Caco-2 (cell line): ENCODE measurements at regions not wholly inside any gene's neighbourhood (a gene's known extent, or its start where the extent isn't known, plus 50 kb on each side); places are given as distances from the start of the nearest gene placed in this dataset.

ENCODE experiments used
- BruUV-seq: library from RNA; stranded (reverse); fragments of 400-500 nt; replicated peaks from 2 replicates; lab custom pipeline; 2021; lab: Mats Ljungman, UMichigan
- CTCF ChIA-PET: fragments of 300-600 bp; sonication (Branson Sonifier 250); formaldehyde crosslinking; loops from one replicate; lab custom pipeline; 2022; ENCODE audit warnings: antibody characterized with exemption; lab: Charles Lee
- POLR2A ChIA-PET: fragments of 300-600 bp; sonication (Branson Sonifier 250); formaldehyde crosslinking; loops from one replicate; lab custom pipeline; 2022; ENCODE audit warnings: antibody characterized with exemption; lab: Charles Lee
- DNase-seq, 2 experiments: peaks; one replicate each; pipeline versions ENCODE4 v3.0.0 to v3.0.0-alpha.2; 2020 to 2022
- H3K27me3 ChIP-seq: replicated peaks from 2 replicates; pipeline ENCODE4 v1.6.0; 2011; ENCODE audit warnings: low read length; ENCODE audit not compliant: control insufficient read depth, insufficient read depth
- H3K36me3 ChIP-seq: 2 replicates; pipeline ENCODE4 v1.5.1; 2011; ENCODE audit warnings: low read length; ENCODE audit not compliant: control insufficient read depth, insufficient read depth
- H3K4me1 ChIP-seq: fragments of 250-450 bp; sonication (Bioruptor Pico); 2 replicates; pipeline ENCODE4 v1.5.1; 2020; ENCODE audit warnings: mild to moderate bottlenecking
- H3K4me3 ChIP-seq: 2 replicates; pipeline ENCODE4 v1.5.1; 2011; ENCODE audit warnings: low read depth, mild to moderate bottlenecking, control low read depth, low read length
- H3K9me3 ChIP-seq: fragments of 250-450 bp; sonication (Bioruptor Pico); 2 replicates; pipeline ENCODE4 v1.5.1; 2020; ENCODE audit warnings: mild to moderate bottlenecking, moderate library complexity
- H3K27ac Mint-ChIP-seq: one replicate; pipeline ENCODE4 v1.8.0; 2022; ENCODE audit warnings: mixed read lengths; ENCODE audit not compliant: unreplicated experiment
- H3K27me3 Mint-ChIP-seq: one replicate; pipeline ENCODE4 v1.8.0; 2022; ENCODE audit warnings: mixed read lengths; ENCODE audit not compliant: insufficient read depth, unreplicated experiment
- H3K36me3 Mint-ChIP-seq: one replicate; pipeline ENCODE4 v1.8.0; 2022; ENCODE audit warnings: mild to moderate bottlenecking, mixed read lengths; ENCODE audit not compliant: insufficient read depth, unreplicated experiment
- H3K4me1 Mint-ChIP-seq: one replicate; pipeline ENCODE4 v1.8.0; 2022; ENCODE audit warnings: low read depth, mixed read lengths; ENCODE audit not compliant: unreplicated experiment
- H3K4me3 Mint-ChIP-seq: one replicate; pipeline ENCODE4 v1.8.0; 2022; ENCODE audit warnings: mild to moderate bottlenecking, moderate library complexity, mixed read lengths; ENCODE audit not compliant: unreplicated experiment
- H3K9me3 Mint-ChIP-seq: one replicate; pipeline ENCODE4 v1.8.0; 2022; ENCODE audit warnings: mixed read lengths; ENCODE audit not compliant: unreplicated experiment
- CTCF ChIP-seq, 2 experiments: fragments of 200-600 bp in 1 of 2; IDR thresholded peaks; 1 replicate in 1 of 2; 2 replicates in 1 of 2; pipeline versions ENCODE4 v1.5.1 to v1.8.0; 2011 to 2022; ENCODE audit warnings: antibody characterized with exemption in 1 of 2, control low read depth in 1 of 2, inconsistent platforms in 1 of 2, low read depth in 1 of 2, low read length in 1 of 2, mild to moderate bottlenecking in 1 of 2, moderate library complexity in 1 of 2; ENCODE audit not compliant: insufficient read depth in 1 of 2, severe bottlenecking in 1 of 2, unreplicated experiment in 1 of 2
- intact Hi-C: fragments of 100-400 bp; cut with micrococcal nuclease; formaldehyde crosslinking; loops from one replicate; pipeline ENCODE4 v1.10.0; 2022; ENCODE audit not compliant: unreplicated experiment

DNA sequence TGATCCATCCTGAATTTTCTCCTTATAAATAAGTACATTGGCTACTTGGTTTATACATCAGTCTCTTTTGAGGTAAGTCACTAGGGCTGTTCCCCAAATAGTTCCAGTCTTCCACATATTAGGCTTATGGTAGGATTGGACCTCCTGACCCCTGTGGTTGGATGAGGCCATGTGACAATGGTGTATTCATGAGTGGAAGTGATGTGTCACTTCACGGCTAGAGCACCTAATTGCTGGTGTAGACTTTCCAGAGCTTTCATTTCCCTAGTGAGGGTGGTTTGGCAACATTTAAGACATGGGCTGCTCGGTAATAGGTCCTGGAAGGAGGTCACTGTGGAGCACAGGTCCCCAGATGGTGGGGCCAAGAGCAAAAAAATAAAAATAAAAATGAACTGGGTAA is 141.2 kb upstream of the ABCB5 start:
- CTCF ChIA-PET, result no interaction called here
- H3K4me1 ChIP-seq, result no peaks in the 10 kb centered on the region
- no TSS peak for BruUV-seq
- no peaks in the 10 kb centered on the region for H3K36me3 ChIP-seq
- Mint-ChIP-seq H3K36me3 (no peaks in the 10 kb centered on the region), H3K27me3 (peaks cover 21% of the 10 kb centered on the region), H3K4me1 (no peaks in the 10 kb centered on the region), H3K4me3 (no peak overlapping the region), H3K27ac (no peak overlapping the region), H3K9me3 (no peaks in the 10 kb centered on the region)
- H3K27me3 ChIP-seq, result no peaks in the 10 kb centered on the region
- intact Hi-C loops, result no loop called here
- DNase-seq, result no peak
- TF ChIP-seq CTCF (IDR thresholded peaks at IDR 0.05; ENCODE audit: insufficient read depth in 1 of 2, low read depth in 1 of 2, low read length in 1 of 2, severe bottlenecking in 1 of 2, unreplicated experiment in 1 of 2), result no peak
- no peaks in the 10 kb centered on the region for H3K9me3 ChIP-seq
- H3K4me3 ChIP-seq, result no peak overlapping the region
- POLR2A ChIA-PET, result no interaction called here

GRCh38 chr7:20475756-20476155 is 139.7 kb upstream of the ABCB5 start:
- H3K9me3 Mint-ChIP-seq, result no peaks in the 10 kb centered on the region
- ChIA-PET CTCF (no interaction called here), POLR2A (no interaction called here)
- H3K4me1 Mint-ChIP-seq, result no peaks in the 10 kb centered on the region
- no TSS peak for BruUV-seq
- no peak for TF ChIP-seq CTCF (IDR thresholded peaks at IDR 0.05; ENCODE audit: insufficient read depth in 1 of 2, low read depth in 1 of 2, low read length in 1 of 2, severe bottlenecking in 1 of 2, unreplicated experiment in 1 of 2)
- no peak overlapping the region for H3K4me3 Mint-ChIP-seq
- Histone ChIP-seq H3K4me1 (no peaks in the 10 kb centered on the region), H3K27me3 (no peaks in the 10 kb centered on the region), H3K36me3 (no peaks in the 10 kb centered on the region), H3K9me3 (no peaks in the 10 kb centered on the region), H3K4me3 (no peak overlapping the region)
- H3K27me3 Mint-ChIP-seq, result peaks cover 21% of the 10 kb centered on the region
- H3K27ac Mint-ChIP-seq, result no peak overlapping the region
- no peak for DNase-seq
- H3K36me3 Mint-ChIP-seq, result no peaks in the 10 kb centered on the region
- intact Hi-C loops, result no loop called here

DNA sequence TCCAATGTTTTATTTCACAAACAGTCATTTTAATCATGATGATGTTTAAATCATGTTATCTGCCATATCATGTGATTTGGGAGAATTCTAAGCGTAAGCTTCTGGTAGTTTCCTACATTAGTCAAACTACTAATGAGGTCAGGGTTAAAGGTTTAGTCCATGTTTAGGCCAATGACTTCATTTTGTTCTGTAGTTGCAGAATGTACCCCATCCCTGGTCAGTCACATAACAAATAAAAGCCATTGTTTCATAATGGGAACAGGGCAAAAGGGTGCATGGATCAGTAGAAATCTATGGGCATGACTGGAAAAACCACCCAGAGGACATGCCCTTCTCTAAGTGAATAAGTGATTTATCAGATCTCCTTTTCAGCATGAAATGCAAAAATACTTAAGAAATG is 138.4 kb upstream of the ABCB5 start:
- H3K4me1 ChIP-seq, result no peaks in the 10 kb centered on the region
- no peak for DNase-seq
- Mint-ChIP-seq H3K36me3 (no peaks in the 10 kb centered on the region), H3K4me1 (no peaks in the 10 kb centered on the region), H3K4me3 (no peak overlapping the region), H3K27me3 (peaks cover 16% of the 10 kb centered on the region), H3K9me3 (no peaks in the 10 kb centered on the region), H3K27ac (no peak overlapping the region)
- intact Hi-C loops, result no loop called here
- no peak for TF ChIP-seq CTCF (IDR thresholded peaks at IDR 0.05; ENCODE audit: insufficient read depth in 1 of 2, low read depth in 1 of 2, low read length in 1 of 2, severe bottlenecking in 1 of 2, unreplicated experiment in 1 of 2)
- H3K27me3 ChIP-seq, result no peaks in the 10 kb centered on the region
- ChIA-PET POLR2A (no interaction called here), CTCF (no interaction called here)
- no peaks in the 10 kb centered on the region for H3K36me3 ChIP-seq
- no TSS peak for BruUV-seq
- H3K4me3 ChIP-seq, result no peak overlapping the region
- H3K9me3 ChIP-seq, result no peaks in the 10 kb centered on the region
